Hematopoietic multipotent progenitor cell treated with erythropoietin and hydrocortisone succinate and interleukin-3 and kit ligand, for 17 days (in vitro differentiated cells): ENCODE measurements at regions not wholly inside any gene's neighbourhood (a gene's known extent, or its start where the extent isn't known, plus 50 kb on each side); places are given as distances from the start of the nearest gene placed in this dataset.
"Not testable (repeated sequence)": the region's sequence is repeated elsewhere in the genome, so short reads cannot be mapped to it uniquely, and the experiment has no call there.

ENCODE experiments used
- DNase-seq: peaks from one replicate; pipeline ENCODE4 v3.0.0-alpha.2; 2015; ENCODE audit warnings: low spot score

- not testable (repeated sequence) for DNase-seq
Measured at GRCh38 chr9:75459311-75459710, 371.0 kb downstream of the OSTF1 start.

DNA sequence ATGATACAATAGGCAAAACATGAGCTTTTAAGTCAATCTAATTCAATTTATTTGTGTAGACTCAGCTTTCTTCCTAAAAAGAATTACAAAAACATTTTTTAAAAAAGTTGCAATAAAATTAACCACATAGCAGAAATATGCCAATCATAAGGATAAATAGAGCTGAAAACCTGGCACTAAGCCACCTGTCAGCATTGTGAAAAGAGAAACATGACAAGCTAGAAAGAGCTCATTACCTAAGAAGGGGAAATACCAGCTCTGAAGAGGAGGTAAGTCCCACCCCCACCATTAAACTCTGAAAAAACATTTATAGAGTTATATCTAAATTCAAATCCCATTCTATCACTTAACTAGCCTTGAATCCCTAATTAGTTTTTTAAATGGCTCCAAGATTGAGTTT lies 372.9 kb downstream of the OSTF1 start:
- no peak for DNase-seq

GRCh38 chr9:75462866-75463265 lies 374.6 kb downstream of the OSTF1 start:
- no peak for DNase-seq

- DNase-seq: no peak
Measured at GRCh38 chr9:75463871-75464270, 375.6 kb downstream of the OSTF1 start.

GRCh38 chr9:75464726-75465125 lies 376.4 kb downstream of the OSTF1 start:
- no peak for DNase-seq

DNA sequence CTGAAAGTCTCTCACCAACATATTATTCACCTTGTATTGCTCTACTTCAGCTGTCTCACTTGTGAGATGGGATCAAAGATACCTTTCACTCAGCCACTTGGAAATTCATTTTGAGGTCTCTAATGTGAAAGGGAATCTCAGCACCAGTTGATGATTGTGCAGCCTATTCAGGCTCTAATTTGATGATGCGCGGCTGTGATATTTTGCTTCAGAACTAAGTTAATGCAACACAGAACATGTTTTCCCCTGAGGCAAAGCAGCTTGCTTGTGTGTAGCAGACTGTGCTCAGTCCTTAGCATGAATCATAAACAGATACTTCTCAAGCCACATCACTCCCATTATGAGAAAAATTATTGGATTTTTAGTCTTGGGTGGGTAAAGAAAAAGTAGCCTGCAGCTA lies 378.8 kb downstream of the OSTF1 start:
- DNase-seq: no peak

DNA sequence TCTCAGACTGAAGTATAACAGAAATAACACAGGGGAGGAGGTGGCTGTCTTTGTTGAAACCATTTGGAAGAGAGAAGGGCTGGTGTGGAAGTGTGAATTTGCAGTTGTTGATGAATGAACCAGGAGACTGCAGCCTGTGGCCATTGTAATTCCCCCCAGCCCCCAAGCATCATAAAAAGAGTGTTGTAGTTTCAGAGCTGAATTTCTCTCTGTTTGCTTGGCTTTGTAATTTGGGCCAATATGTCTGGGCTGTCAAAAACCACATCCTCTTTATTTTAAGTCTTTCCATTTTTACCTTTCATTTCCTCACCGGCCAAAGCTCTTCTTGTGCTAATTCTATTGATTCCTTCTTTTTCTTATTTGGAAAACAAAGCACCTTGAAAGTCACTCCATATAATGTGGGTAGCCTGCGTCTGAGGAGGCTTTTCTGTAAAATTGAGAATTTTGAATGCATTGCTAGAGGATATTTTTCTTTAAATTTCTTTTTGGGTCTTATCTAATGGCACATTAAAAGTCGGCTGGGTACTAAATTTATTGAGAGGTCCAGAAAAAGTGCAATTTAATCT lies 383.3 kb downstream of the OSTF1 start:
- DNase-seq: no peak

DNA sequence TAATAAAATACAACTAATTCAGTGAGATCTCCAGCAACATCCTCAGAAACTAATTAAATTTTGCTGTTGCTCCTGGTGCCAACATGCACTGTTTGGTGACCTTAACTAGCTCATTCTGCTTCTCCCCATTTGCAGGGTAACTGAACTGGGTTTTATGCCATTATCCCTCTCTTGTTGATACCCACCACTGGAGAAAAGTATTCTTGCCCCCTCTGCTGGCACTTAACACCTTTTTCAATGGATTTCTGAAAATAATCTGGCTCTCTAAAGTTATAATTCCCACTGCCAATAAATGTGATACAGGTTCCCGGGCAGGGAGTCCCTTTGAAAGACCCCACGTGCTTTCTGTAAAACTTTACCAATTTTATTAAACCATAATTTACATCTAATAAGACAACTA lies 394.3 kb downstream of the OSTF1 start:
- no peak for DNase-seq

- DNase-seq: no peak
Measured at GRCh38 chr9:75483636-75484035, 395.3 kb downstream of the OSTF1 start.

DNA sequence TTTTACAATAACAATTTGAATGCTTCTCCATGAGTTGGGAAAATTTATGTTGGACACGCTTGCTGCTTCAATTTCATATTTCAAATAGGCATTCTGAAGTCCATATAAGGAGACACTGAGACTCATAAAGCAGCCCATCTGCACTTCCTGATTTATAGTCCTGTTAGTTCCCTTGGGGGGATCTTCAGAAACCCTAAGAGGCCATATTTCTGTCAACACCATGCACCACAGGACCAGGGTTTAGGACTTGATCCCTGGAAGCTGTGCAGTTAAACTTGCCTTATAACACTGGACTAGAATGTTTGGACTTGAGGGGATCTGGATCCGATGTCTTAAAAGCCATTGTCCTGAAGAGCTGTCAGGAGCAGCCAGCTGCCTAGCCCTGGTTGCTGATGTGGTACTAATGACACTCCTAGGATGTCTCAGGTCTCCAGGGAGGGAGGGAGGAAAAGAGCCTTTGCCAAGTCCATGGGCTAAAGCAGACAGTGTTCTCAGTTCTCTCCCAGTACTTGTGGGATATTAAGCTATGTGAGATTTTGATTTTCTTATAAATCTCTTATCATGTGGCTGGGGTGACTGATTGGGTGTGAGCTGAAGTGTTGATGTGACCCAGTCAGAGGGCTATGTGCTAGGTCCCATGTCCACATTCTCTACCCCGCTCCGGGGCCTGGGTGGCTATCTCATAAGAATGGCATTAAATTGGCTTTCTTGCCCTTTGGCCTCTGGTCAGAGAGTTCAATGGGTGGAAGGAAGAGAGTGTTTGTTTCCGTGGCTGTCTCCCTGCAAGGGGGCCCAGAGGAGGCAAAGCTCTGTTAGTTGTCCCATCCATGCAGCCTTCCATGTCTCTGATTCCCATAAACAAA lies 399.8 kb downstream of the OSTF1 start:
- DNase-seq: no peak

DNA sequence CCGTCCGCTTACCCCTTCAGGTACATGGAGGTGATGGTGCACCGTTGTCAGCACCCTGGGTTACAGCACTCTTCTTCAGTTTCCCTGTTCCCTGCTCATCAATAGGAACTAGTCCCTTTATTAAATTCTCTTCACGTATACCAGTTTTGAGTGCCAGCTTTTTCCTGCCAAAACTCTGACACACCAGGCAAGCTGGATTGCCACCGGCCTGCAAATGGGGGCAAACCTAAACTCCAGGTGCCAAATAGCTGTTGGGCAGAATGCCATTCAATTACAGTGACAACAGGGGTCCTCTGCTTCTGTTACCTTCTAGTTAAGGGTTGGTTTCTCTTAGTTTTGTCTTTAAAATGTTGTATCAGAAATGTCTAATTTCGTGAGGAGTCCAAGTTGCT lies 400.4 kb downstream of the OSTF1 start:
- no peak for DNase-seq

GRCh38 chr9:75490326-75490725 lies 400.1 kb upstream of the PCSK5 start:
- DNase-seq: no peak

DNA sequence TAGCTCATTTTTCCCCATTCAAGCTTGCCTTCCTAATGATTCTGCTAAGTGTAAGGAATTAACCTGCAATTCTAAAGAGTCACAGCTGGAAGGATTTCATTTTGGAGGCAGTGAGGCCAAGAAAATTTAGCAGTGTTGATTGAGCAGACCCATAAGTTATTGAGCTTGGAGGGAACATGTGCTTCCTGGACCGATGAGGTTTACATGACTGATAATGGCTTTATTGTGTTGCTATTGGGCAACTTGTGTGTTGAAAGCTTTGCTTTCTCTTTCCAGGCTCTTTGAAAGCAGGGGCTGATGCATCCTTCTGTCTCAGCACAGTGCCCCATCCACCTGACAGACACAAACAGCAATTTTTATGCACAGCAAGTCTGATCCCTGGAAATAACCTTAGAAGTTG lies 398.9 kb upstream of the PCSK5 start:
- no peak for DNase-seq

- no peak for DNase-seq
Measured at GRCh38 chr9:75499812-75500211, 390.7 kb upstream of the PCSK5 start.

- no peak for DNase-seq
Measured at GRCh38 chr9:75500479-75500878, 390.0 kb upstream of the PCSK5 start.

DNA sequence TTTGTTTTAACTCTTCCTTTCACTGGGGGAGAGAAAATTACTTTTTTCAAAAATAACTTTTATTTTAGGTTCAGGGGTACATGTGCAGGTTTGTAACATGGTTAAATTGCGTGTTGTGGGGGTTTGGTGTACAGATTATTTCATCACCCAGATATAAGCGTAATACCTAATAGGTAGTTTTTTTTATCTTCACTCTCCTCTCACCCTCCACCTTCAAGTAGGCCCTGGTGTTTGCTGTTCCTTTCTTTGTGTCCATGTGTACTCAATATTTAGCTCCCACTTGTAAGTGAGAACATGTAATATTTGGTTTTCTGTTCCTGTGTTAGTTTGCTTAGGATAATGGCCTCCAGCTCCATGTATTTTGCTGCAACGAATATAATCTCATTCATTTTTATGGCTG lies 389.5 kb upstream of the PCSK5 start:
- DNase-seq: not testable (repeated sequence)

DNA sequence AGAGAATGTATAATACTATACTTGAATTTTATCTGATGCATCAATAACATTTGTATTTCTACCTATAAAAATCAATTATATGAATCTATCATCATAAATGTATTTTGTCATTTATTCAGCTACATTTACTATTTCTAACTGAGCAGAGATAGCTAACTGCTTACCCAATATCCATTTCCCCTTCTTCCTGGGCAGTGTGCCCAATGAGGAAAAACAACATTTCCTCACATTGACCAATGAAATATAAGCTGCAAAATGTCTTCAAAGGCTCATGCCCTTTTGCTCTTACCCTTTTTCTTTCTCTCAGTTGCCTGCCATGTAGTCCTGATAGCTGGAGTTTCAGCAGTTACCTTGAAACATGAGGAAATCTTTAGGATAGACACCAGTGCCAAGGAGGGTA lies 385.8 kb upstream of the PCSK5 start:
- no peak for DNase-seq

DNA sequence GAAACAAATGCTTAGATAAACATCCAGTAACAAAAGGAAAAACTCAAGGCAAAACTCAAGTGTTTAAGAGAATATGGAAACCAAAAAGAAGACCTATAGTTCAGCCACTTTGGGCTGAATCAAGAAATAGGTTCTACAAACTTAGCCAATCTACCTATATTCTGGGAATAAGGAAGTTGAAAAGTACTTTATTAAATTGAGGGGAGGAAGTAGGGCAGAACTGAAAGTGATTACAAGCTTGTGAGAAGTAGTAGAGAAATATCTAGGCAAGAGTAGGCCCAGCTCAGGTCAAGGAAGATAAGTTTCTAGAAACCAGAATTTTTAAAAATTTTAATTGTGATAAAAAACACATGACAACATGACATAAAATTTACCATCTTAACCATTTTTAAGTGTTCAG lies 384.8 kb upstream of the PCSK5 start:
- DNase-seq: no peak

DNA sequence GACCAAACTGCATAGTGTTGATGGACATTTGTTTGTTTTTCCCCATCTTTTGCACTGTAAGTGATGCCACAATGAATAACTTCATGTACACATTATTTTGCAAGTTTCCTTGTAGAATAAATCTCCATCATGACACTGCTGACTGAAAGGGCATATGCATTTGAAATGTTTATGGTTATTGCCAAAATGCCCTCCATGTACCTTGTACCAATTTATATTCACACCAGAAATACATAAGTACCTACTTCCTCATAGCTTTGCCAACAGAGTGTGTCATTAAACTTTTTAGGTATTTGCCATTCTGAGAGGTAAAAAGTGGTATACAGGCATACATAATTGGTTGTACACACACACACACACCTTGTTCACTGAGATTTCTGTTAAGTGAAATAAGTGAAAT lies 361.0 kb upstream of the PCSK5 start:
- no peak for DNase-seq

GRCh38 chr9:75531588-75531987 lies 358.9 kb upstream of the PCSK5 start:
- DNase-seq: no peak

GRCh38 chr9:75532233-75533050 lies 358.0 kb upstream of the PCSK5 start:
- DNase-seq: no peak

- no peak for DNase-seq
Measured at GRCh38 chr9:75539523-75539922, 350.9 kb upstream of the PCSK5 start.

DNA sequence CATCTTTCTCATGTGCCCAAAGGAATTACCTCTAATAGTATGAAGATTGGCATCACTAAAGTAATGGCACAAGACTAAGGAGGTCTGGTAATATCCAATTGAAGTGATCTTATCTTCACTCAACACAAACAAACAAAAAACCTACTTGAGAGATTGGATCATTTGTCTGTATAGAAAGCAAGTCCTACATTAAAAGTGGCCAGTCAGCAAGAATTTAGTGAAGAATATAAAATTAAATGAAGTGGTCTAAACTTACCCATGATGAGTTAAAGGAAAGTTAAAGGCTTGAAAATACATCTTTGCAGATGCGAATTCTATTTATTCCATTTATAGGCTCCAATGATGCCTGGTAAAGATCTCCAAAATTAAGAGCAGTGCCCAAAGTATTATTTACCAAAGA lies 350.3 kb upstream of the PCSK5 start:
- DNase-seq: no peak
